AG10803 (cell line): ENCODE measurements at regions not wholly inside any gene's neighbourhood (a gene's known extent, or its start where the extent isn't known, plus 50 kb on each side); places are given as distances from the start of the nearest gene placed in this dataset.

Experiments used
- DNase-seq: peaks from one replicate; pipeline ENCODE4 v3.0.0; 2010; ENCODE audit warnings: low read depth
- H3K4me3 ChIP-seq: 2 replicates; pipeline ENCODE4 v1.5.1; 2011; ENCODE audit warnings: mild to moderate bottlenecking, low read length, control low read depth
- CTCF ChIP-seq: conservative IDR thresholded peaks from 2 replicates; pipeline ENCODE4 v1.5.1; 2011; ENCODE audit warnings: mild to moderate bottlenecking, low read length, control low read depth, inconsistent platforms

GRCh38 chr17:31595666-31596381 lies 204.3 kb downstream of the RAB11FIP4 start:
- no peak for DNase-seq
- no peak for TF ChIP-seq CTCF

GRCh38 chr17:31595076-31595475 lies 203.6 kb downstream of the RAB11FIP4 start:
- no peak for TF ChIP-seq CTCF
- H3K4me3 ChIP-seq: no peak overlapping the region
- DNase-seq: peak; percentile 64

More at GRCh38 chr17:31595666-31596381, 204.3 kb downstream of the RAB11FIP4 start:
- no peak overlapping the region for H3K4me3 ChIP-seq

- no peak overlapping the region for H3K4me3 ChIP-seq
- no peak for TF ChIP-seq CTCF
Observed at GRCh38 chr17:31594416-31594815, 202.9 kb downstream of the RAB11FIP4 start.

GRCh38 chr17:31593806-31594205 lies 202.3 kb downstream of the RAB11FIP4 start:
- peak; percentile 90 for DNase-seq
- H3K4me3 ChIP-seq: no peak overlapping the region
- no peak for TF ChIP-seq CTCF

More at GRCh38 chr17:31594416-31594815, 202.9 kb downstream of the RAB11FIP4 start:
- no peak for DNase-seq

GRCh38 chr17:31591924-31592323 lies 200.4 kb downstream of the RAB11FIP4 start:
- TF ChIP-seq CTCF: no peak
- H3K4me3 ChIP-seq: no peak overlapping the region
- no peak for DNase-seq

GRCh38 chr17:31588512-31588911 lies 197.0 kb downstream of the RAB11FIP4 start:
- no peak for TF ChIP-seq CTCF
- DNase-seq: no peak
- no peak overlapping the region for H3K4me3 ChIP-seq

- DNase-seq: no peak
- H3K4me3 ChIP-seq: no peak overlapping the region
- TF ChIP-seq CTCF: no peak
Observed at GRCh38 chr17:31588034-31588433, 196.6 kb downstream of the RAB11FIP4 start.
